Epithelial cell of proximal tubule (primary cell): ENCODE measurements at regions not wholly inside any gene's neighbourhood (a gene's known extent, or its start where the extent isn't known, plus 50 kb on each side); places are given as distances from the start of the nearest gene placed in this dataset.

ENCODE experiments used
- DNase-seq: peaks from one replicate; pipeline ENCODE4 v3.0.0-alpha.2; 2011; ENCODE audit warnings: low read depth
- H3K4me3 ChIP-seq: 2 replicates; pipeline ENCODE4 v1.5.1; 2011; ENCODE audit warnings: low read depth, mild to moderate bottlenecking, low read length
- TF ChIP-seq, protein P1 (sequence below): conservative IDR thresholded peaks from 2 replicates; pipeline ENCODE4 v1.5.1; 2012; ENCODE audit warnings: low read depth, mild to moderate bottlenecking, low read length

DNA sequence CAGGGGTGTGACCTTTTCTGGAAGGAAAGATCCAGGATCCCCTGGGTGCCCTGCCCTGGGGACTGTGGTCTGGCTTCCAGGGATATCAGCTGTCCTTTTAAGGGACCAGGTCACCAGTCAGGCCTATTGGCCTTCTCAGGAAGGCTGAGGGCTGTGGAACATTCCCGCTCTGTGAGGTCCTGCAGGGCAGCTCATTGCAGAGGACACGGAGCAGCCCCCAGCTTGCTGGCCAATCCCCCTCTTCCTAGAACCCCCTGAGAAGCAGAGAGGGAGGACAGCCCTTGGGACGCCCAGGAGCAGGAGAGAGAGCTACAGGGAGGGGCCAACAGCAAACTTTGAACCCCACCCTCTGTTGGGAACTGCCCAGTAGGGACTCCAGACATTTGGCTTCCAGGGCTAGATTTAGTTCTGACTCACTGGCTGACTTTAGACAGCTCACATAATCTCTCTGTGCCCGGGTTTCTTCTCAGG lies 67.9 kb upstream of the COL13A1 start:
- DNase-seq, result no peak
- no peak overlapping the region for H3K4me3 ChIP-seq
- TF ChIP-seq, protein P1, sequence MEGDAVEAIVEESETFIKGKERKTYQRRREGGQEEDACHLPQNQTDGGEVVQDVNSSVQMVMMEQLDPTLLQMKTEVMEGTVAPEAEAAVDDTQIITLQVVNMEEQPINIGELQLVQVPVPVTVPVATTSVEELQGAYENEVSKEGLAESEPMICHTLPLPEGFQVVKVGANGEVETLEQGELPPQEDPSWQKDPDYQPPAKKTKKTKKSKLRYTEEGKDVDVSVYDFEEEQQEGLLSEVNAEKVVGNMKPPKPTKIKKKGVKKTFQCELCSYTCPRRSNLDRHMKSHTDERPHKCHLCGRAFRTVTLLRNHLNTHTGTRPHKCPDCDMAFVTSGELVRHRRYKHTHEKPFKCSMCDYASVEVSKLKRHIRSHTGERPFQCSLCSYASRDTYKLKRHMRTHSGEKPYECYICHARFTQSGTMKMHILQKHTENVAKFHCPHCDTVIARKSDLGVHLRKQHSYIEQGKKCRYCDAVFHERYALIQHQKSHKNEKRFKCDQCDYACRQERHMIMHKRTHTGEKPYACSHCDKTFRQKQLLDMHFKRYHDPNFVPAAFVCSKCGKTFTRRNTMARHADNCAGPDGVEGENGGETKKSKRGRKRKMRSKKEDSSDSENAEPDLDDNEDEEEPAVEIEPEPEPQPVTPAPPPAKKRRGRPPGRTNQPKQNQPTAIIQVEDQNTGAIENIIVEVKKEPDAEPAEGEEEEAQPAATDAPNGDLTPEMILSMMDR, result no peak

DNA sequence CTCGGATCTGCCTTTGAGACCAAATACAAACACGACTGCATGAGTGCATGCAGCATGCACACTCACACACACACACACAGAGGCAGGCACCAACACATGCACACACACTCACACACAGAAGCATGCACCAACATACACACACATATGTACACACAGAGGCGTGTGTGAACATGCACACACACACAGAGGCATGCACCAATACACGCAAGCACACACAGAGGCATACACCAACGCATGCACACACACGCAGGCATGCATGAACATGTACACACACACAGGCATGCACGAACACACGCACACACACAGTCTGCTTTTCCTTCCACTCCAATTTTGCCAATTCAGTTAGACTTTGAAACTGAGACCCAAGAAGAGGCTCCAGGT lies 67.3 kb upstream of the COL13A1 start:
- no peak overlapping the region for H3K4me3 ChIP-seq
- TF ChIP-seq, protein P1, result no peak
- DNase-seq, result no peak

DNA sequence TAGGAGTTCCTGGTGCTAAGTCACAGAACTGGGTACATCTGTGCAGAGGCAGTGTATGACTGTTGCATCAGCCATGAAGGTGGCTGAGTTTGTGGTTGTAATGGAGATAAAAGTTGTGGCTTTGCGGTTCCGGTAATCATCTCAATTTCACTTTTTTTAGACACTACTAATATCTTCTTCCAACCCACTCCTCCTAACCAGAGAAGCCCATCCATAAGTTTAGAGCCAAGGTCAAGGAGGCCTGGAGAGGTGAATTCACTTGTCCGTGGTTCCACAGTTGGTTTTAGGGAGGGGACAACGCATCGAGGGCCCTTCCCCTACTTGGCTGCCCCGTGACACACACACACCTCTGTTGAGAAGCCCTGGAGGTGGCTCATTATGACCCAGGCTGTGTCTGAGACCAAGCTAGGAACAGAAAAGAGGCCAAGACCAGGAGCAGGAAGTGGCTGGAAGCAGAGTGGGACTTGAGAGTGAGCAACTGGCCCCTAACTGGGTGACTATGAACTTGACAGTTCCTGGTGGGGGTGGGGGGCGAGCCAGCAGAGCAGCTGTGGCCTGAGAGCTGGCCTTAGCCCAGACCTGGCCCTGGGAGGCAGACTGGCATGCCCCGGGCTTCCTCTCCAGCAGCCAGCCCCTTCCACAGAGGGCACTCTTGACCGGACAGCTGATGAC lies 66.8 kb upstream of the COL13A1 start:
- TF ChIP-seq, protein P1, result no peak
- no peak for DNase-seq
- no peak overlapping the region for H3K4me3 ChIP-seq

DNA sequence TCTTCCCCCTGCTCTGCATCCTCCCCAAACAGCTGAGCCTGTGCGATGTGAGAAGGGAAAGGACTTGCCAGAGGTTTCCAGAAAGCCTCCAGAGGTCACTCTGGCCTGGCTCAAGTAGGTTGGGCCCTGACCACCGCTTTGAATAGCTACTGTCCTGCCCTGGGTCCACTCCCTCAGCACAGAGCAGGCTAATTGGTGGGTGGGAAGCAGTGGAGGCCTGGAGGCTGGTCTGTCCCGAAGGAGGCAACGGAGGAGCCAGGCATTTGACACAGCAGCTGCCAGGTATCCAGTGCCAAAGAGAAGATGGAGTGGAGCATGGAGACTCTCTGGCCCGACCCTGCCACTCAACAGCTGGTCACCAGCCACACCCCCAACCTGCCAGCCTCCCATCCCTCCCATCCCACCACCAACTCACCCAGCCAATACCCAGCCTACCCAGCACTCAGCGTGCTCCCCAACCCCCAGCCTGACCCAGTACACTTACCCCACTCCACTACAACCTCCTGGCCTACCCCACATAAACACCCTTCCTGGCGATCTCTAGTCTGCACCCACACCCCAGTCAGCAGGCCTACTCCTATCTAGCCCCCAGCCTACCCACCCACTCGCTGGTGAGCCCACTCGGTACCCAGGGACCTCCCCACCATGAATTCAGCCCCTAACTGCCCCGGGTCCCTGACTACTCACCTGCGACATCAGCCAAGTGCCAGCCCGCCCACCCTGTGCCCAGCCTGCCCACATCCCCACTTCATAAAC lies 64.6 kb upstream of the COL13A1 start:
- TF ChIP-seq, protein P1, result no peak
- H3K4me3 ChIP-seq, result no peak overlapping the region
- no peak for DNase-seq

DNA sequence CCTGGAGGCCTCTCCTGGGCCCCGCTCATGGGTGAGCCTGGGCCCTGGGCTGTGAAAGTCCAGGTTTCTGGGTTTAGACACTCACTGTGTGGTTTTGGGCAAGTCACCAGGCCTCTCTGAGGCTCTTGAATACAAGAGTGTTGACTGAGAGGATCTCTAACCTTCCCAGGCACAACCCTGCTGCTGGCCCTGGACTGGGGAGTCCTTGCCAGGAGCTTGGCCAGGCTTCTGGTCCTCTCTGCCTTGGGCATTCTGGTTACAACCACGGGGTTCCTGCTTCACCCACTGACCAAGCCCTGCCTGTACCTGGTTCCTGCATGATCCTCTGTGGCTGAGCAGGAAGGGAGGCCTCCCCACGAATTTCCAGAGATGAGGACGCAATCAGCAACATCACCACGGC lies 63.6 kb upstream of the COL13A1 start:
- TF ChIP-seq, protein P1, result no peak
- no peak for DNase-seq
- H3K4me3 ChIP-seq, result no peak overlapping the region

DNA sequence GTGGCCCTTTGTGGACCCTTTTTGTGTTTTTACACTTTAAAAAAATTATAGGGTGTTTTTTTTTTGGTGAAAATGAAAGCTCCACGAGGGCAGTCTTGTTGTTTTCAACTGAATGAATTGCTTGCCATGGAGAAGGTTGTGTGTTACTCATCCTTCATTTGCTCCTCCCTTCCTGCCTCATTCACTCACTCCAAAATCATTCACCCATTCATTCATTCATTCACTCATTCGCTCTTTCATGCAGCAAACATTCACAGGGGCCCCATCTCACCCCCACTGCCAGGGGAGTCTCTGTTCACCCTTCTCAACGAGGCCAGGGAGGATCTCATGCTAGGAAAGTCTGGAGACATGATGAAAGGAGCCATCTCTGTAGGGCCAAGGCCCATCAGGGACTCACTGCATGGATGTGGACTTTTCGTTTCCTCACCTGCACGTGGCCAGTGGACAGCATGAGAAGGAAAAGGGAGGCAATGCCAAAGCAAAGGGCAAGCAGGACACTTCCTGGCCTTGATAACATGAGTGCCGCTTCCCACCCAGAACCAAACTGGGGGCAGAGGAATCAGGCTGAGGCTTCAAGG lies 62.8 kb upstream of the COL13A1 start:
- DNase-seq, result no peak
- no peak overlapping the region for H3K4me3 ChIP-seq
- TF ChIP-seq, protein P1, result no peak
